Activated T-cell treated with anti-CD3 and anti-CD28 coated beads, Interleukin-2, amount 50 U/mL, for 48 hours (primary cell): ENCODE measurements at regions not wholly inside any gene's neighbourhood (a gene's known extent, or its start where the extent isn't known, plus 50 kb on each side); places are given as distances from the start of the nearest gene placed in this dataset.

Source experiments
- DNase-seq, 2 experiments: peaks; one replicate each; pipeline ENCODE4 v3.0.0-alpha.2; 2020

DNA sequence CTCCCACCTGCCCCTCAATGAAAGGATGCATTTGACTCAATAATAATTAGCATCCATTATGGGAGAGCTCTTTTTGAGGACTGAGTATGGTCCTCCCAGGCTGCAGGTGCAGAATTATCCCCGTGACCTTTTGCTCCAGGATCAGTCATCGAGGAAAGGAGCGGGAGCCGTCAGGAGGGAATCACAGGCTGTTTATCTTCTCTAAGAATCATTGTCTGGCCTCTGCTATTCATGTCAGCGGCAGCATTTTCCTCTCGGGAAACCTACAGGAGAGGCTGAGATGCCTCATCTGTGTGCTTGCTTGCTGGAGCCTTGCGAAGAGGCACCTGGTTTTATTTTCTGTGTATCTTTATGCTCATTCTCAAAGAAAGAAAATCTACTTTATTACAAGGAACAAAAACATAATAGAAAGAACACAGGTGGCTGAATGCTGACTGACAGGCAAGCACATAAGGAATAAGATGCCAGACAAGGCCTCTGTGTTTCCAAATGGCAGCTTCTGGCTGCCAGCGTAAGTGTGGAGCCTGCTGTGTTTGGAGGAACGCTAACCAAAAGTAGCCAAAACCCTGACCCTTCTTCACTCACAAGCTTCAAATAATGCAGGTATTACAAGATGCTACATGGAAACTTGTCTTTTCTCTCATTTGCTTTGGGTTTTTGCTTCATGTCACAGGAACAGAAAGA, 539.1 kb upstream of the MARCKS start:
- DNase-seq: no peak

GRCh38 chr6:113318575-113318917, 538.6 kb upstream of the MARCKS start:
- no peak for DNase-seq

- no peak for DNase-seq
Observed at GRCh38 chr6:113320653-113321052, 536.5 kb upstream of the MARCKS start.

GRCh38 chr6:113326781-113327180, 530.4 kb upstream of the MARCKS start:
- no peak for DNase-seq

DNA sequence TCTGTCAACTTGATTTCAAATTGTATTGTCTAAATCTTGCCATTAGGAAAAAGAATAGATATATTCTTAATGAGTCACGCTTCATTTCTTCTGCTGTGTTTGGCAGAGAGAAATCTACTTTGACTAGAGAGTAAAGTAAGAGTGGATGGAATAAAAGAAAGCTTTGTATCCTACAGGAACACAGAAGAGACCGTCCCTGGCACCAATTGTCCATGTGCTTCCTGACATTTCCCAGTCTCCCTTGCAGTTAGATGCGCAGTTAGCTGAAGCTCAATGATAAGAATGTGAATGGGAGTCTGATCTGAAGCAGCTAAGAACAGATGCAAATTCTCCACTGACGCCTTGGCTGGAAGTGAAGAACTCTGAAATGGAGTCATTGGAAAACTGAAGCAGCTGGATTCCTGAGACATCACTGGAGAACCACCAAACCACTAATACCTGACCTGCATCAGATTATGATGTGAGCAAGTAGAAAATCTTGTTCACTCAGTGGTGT, 528.2 kb upstream of the MARCKS start:
- DNase-seq: no peak

GRCh38 chr6:113329942-113330635, 527.1 kb upstream of the MARCKS start:
- DNase-seq: no peak

DNA sequence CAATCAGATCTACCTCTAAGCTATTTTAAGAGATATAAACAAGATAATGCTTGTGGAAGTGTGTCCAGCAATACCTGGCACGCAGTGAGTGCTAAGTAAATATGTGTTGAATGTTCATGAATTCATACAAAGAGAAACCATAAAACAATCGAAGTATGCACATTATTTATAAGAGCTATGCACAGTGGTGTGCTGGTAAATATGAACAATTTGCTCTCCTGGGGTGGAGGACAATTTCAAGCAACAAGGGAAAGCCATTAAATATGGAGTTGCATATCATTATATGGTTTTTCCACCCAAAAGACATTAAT, 526.6 kb upstream of the MARCKS start:
- DNase-seq: no peak

DNA sequence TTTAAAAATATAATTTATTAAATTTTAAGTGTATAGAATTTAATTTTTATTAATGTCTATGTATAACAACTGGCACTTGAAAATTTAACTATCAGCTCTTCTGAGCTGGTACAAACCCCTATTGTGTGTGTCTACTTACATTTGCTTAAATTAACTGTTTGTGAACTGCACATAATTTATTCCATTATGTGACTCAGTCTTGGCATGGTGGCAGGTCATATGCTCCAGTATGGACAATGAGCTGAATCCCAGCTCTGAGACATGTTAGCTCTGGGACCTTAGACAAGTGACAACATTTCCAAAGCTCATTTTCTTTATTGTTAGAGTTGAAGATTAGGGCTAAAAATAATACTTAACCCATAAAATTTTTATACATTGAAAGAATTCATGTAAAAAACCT, 526.1 kb upstream of the MARCKS start:
- DNase-seq: no peak

DNA sequence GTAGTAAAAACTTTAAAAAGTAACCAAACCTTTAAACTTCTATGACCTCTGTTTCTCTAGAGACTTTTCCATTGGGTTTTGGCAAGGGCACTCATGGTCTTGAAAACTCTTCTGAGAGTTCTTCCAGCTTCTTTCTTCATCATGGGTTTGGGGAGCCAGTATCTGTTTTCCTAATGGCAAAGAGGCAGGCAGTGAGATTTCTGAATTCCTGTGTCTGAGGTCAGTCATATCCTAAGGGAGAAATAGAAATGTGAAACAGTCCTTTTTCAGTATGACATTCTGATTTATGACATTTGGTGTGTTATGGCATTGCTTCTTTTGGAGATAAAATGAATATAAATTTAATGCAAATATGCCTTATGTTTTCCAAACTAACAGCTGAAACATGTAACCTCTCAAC, 518.5 kb upstream of the MARCKS start:
- DNase-seq: no peak

DNA sequence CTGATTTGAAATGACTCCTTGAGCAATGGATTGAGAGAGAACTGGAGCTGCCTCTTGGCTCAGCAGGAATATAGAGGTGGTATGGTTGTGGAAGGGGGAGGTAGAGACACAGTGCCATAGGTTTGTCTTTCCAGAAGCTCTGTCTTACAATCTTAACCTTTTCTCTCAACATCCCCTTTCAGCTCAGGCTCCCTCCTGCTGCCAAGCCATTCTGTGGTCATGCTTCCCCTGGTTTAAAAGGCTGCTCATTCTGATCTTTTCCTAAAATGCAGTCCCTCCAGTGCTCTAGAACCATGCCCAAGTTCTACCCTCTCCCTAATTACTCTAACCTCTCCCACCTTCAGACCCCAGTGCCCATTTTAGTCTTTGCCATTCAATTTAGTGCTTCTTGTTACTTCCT, 517.9 kb upstream of the MARCKS start:
- DNase-seq: no peak

DNA sequence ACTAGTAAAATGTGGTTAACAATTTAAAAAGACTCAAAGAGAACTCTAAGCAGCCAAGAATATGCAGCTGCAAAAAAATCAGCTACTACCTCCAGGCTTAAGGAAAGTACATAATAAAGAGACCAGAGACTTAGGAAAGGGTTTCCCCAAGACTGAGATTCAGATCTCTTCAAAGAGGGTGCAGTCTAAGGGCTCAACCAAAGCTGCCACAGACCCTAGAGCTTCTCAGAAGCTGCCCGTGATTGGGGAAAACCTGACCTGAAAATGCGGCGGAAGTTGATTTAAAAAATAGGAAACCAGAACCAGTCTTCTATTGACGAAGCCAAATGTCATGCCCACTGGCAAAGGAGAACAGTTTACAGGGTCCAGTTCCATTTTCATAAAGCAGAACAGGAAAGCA, 516.8 kb upstream of the MARCKS start:
- DNase-seq: no peak

DNA sequence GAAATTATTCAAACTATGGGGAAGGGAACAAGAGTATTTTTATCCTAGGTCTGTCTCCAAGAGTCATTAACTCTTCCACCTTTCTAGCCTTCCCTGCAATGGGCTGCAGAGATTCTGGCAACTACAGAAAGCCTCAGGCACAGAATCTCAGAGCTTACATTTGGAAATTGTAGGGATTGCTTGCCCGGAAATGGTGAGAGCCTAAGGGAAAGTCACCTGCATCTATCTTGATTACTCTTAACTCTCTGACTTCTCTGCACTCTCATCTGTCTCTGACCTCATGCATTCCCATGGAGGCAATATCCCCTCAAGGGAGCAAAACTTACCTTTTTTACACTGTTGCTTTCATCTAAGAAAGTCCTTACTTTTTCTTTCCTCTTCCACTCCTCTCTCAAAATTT, 513.2 kb upstream of the MARCKS start:
- DNase-seq: no peak

DNA sequence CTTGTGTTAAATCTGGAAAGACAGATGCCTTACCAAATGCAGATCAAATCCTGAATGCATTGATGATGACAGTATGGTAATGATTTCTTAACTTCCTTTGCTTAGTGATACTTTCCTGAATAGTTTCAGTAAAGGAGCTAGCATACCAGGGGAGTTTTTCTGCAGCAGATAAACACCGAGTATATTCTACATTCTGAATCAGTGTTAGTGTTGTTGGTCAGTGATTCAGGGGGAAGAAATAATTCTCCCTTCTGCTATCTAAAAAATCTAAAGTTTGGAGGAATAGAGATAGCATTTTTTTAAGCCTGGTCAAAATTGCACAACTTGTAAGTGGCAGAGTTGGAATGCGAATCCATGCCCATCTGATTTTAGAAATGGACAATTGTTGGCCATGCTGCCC, 512.2 kb upstream of the MARCKS start:
- no peak for DNase-seq

GRCh38 chr6:113347436-113347835, 509.7 kb upstream of the MARCKS start:
- DNase-seq: no peak

DNA sequence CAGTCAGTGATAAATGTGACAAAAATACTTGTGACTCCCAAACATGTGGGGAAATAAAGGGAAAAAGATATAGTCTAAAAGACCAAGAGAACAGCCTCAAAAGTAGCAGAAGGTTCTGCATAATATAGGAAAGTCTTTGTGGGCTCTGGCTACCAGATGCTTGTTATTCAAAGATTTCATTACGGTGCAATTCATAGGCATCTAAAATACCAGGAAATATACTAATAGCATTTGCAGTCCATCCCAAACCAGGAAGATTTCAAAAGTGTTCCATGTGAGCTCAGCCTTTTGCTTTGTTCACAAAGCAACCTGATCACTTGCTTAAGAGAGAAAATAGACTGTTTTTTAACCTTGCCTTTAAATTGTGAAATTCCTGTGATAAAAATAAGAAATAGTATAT, 506.7 kb upstream of the MARCKS start:
- no peak for DNase-seq

DNA sequence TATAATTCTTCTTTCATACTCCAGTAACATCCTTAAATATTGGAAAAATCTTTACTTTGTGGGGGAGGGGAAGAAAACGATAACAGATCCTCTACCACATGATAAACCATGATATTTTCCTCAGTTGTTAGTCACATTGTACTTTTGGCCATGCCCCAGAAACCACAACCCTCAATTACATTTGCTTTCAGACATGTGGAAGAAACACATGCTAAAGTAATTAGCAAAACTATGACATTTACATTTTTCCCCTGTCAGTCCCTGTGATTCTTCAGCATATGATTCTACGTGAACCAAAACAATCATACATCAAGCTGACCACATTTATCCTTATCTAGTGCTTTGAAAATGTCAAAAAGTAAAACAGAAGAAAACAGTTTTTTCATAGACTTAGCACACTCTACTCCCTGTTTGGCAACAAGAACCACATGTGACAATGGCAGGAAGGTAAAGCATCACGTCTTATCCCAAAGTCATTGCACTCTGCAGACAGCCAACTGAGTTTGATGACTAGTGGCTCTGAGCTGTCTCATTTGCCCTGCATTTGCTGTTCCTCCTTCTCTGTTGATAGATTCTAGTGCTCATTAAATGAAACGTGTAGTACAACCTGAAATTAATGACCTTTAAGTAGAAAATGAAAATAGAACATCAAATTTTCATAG, 505.8 kb upstream of the MARCKS start:
- DNase-seq: no peak

DNA sequence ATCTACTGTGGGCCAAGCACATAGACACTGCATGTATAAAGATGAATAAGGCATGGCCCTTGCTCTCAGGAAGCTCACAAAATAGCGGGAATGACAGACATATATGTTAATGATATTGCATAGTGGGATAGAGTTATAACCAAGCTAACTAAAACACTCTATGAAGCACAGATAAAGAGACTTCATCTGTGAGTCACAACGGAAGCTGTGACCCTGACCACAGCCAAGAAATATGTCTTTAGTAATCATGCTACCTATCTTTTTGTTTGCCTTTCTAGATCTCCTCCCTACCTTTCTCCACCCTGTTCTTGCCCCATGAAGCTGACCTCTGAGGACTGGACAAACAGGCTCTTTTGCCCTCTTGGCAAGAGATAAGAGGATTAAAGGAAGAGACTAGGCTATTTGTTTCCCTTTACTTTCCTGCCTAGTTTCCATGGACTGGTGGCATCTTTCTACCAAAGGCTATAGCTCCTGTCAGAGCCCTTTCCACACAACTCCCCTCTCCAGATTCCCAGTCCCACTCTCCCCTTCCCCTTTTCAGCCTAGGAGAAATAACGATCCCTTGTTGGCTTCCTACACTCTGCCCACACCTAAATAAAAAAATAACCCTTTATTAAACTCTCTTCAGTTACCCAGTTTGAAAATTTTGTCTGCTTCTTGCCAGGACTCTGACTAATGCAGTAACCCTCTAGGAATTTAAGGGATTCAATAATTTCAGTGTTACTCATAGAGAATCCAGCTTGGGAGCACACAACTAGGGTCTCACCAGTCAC, 504.9 kb upstream of the MARCKS start:
- no peak for DNase-seq

DNA sequence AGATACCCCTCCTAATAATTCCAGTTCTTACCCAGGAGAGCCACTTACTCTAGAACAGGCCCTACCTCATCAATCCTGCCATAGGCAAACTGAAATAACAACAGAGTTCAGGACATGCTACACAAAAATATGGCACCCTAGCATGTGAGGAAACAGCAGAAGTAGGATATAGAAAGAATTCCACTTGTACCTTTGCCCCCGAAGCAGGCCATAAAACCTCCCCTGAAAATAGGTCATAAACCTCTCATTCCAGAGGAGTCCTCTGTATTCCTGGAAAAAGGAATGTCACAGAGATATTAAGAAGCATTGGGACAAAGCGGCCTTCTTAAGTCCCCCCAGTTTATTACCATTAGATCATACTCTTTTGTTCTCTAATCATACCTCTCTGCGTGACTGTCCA, 504.3 kb upstream of the MARCKS start:
- no peak for DNase-seq

DNA sequence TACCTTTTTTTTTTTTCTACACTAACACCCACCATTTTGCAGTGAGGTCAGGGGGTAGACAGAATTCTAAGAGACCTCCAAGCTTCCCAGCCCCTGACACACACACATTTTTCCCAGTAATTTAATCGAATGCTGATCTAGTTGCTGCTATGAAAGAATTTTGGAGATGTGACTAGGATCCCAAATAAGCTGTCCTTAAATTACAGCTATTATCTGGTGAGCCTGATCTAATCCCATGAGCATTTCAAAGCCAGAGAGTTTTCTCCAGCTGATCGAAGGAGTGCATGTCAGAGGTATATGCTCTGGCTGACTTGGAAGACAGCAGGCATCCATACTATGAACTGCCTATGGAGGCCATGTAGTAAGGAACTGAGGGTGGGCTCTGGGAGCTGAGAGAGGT, 503.8 kb upstream of the MARCKS start:
- DNase-seq: no peak

- DNase-seq: no peak
Observed at GRCh38 chr6:113354204-113354895, 502.8 kb upstream of the MARCKS start.

DNA sequence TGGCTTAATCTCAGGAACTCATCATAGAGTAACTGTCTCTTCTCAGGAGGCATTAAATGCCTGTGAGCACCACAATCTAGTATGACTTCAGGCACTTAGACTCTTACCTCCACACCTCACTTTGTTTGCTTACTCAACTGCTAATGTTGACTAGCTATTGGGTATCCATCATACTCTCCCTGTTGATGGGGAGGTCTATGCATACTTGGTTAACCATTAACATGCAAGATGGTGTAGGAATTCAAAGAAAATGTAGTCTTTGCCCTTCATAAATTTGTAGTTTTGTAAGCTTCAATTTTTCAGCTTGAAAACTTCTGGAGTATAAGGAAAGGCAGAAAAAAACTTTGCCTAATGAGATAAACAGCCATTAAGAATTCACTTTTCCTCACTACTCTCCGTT, 501.0 kb upstream of the MARCKS start:
- DNase-seq: no peak

- DNase-seq: no peak
Observed at GRCh38 chr6:113357041-113357440, 500.1 kb upstream of the MARCKS start.

DNA sequence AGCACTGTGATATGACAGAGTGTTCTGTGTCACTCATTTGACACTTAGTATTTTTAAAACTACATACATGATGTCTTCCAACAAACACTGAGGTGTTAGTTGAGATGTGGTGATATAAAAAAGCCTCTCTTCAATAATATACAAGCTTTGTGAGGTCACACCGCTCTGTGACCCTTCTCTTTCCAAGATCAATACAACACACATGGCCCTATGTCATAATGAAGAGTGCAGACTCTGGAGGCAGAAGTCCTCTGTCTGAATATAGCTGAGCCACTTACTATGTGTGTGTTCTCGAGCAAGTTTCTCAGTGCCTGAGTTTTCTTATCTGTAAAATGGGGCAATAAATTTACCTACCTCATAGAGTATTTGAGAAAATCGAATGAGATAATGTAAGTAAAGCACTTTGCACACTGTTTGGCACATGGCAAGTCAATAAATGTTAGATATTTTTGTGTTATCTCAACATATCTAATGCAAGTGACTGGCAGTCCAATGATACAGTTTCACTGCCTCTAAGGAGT, 499.0 kb upstream of the MARCKS start:
- DNase-seq: no peak
